H1 (cell line): ENCODE measurements at regions not wholly inside any gene's neighbourhood (a gene's known extent, or its start where the extent isn't known, plus 50 kb on each side); places are given as distances from the start of the nearest gene placed in this dataset.

Source experiments
- BCL11A ChIP-seq, 2 experiments: IDR thresholded peaks; one replicate each; pipeline ENCODE4 v1.6.1; 2011; ENCODE audit warnings: low read depth in 2 of 2, low read length in 2 of 2, mild to moderate bottlenecking in 2 of 2
- CTCF ChIP-seq, 3 experiments: IDR thresholded peaks; 1 replicate in 2 of 3; 2 replicates in 1 of 3; pipeline versions ENCODE4 v1.5.1 to v1.6.1; 2011; ENCODE audit warnings: low read length in 3 of 3, mild to moderate bottlenecking in 3 of 3, inconsistent platforms in 2 of 3, low read depth in 1 of 3, moderate library complexity in 1 of 3; ENCODE audit not compliant: insufficient read depth in 1 of 3; ENCODE audit errors: control extremely low read depth in 1 of 3
- EP300 ChIP-seq, 2 experiments: IDR thresholded peaks; 1 replicate in 1 of 2; 2 replicates in 1 of 2; pipeline ENCODE4 v1.6.1; 2011 to 2012; ENCODE audit warnings: low read depth in 2 of 2, low read length in 2 of 2, mild to moderate bottlenecking in 2 of 2, borderline replicate concordance in 1 of 2, inconsistent platforms in 1 of 2, moderate library complexity in 1 of 2
- POLR2A ChIP-seq, 2 experiments: IDR thresholded peaks; 1 replicate in 1 of 2; 2 replicates in 1 of 2; pipeline ENCODE4 v1.6.1; 2011; ENCODE audit warnings: low read depth in 2 of 2, low read length in 2 of 2, mild to moderate bottlenecking in 2 of 2; ENCODE audit errors: control extremely low read depth in 1 of 2

- no peak for TF ChIP-seq CTCF (IDR thresholded peaks at IDR 0.05; ENCODE audit: control extremely low read depth in 1 of 3, insufficient read depth in 1 of 3, low read depth in 1 of 3, low read length in 3 of 3)
- no peak for TF ChIP-seq POLR2A (IDR thresholded peaks at IDR 0.05; ENCODE audit: control extremely low read depth in 1 of 2, low read depth in 2 of 2, low read length in 2 of 2)
- no peak for TF ChIP-seq EP300 (IDR thresholded peaks at IDR 0.05; ENCODE audit: borderline replicate concordance in 1 of 2, low read depth in 2 of 2, low read length in 2 of 2)
- no peak for TF ChIP-seq BCL11A (IDR thresholded peaks at IDR 0.05; ENCODE audit: low read depth in 2 of 2, low read length in 2 of 2)
Measured at GRCh38 chr11:33530815-33531214, 169.8 kb downstream of the C11orf91 start.
